ELR (cell line): ENCODE measurements at regions not wholly inside any gene's neighbourhood (a gene's known extent, or its start where the extent isn't known, plus 50 kb on each side); places are given as distances from the start of the nearest gene placed in this dataset.
A peak's percentile ranks its signal among the peaks of the same experiment; 100 is the strongest.

Experiments
- DNase-seq: peaks from one replicate; pipeline ENCODE4 v3.0.0-alpha.2; 2015; ENCODE audit warnings: low read depth

DNA sequence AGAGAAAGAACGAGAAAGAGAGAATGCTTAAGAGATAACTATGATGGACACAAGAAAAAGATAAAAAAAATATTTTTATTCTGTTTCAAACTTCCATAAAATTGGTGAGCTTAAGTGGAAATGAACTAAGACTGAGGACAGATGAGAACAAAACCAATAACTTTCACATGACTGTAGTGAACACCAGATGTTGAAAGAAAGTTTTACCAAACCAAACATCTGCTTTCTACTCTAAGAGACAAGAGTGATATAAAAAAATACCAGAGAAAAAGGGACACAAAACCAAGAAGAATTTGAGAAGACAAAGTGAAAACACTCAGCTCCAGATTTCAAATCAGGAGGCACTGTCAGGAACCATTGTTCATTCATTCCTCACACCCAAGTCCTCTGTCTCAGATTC lies 147.9 kb downstream of the IMPG2 start:
- DNase-seq, result no peak

DNA sequence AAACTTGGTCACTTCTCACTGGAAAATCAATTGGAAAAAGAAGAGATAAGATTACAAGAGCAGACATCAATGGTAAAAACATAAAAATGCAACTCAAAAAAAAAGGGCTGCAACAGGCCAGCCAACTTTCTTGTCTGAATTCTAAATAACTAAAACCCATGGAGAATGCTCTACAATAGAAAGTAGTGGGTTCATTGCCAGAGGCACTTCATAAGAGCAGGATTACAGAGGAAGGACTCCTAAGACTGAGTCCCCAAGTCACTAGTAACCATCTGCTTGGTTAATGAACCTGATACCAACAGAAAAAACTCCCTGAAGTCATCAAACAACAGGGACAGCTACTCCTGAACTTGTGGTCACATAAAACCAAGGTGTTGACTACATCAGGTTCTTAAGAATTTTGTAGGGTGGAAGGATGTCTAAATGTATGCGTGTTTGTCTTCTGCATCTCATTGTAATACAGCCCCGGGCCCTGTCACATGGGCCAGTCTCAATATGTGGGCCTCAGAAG lies 148.6 kb downstream of the IMPG2 start:
- DNase-seq, result no peak

DNA sequence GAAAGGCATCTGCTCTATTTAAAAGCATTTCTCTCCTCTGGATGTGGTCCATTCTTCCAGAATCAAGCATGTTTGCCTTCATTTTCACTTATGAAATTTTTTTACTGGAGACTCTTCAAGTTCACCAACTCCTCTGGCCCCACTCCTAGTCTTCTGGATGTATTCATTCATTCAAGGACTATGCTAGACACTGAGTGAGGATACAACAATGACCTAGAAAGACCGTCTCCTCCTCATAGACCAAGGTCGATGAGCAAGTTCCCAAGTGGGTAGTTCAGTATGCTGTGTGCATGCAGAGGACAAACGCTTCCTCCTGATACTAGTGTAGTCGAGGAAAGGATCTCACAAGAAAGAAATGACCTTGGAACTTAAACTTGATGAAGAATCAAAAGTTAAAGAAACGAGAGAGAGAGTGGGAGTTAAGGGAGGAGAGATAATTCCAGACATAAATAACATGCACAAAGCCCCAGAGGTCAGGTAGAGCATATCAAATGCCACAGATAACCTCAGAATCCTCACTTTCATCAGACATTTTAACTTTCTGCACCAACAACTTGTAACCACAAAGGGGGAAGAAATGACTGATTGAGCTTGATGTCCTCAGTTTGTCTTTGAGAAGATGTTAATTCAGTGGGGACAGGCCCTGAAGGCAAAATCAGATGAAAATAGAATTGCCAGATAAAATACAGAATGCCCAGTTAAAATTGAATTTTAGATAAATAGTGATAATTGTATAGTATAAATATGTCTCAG lies 149.4 kb downstream of the IMPG2 start:
- DNase-seq, result no peak

DNA sequence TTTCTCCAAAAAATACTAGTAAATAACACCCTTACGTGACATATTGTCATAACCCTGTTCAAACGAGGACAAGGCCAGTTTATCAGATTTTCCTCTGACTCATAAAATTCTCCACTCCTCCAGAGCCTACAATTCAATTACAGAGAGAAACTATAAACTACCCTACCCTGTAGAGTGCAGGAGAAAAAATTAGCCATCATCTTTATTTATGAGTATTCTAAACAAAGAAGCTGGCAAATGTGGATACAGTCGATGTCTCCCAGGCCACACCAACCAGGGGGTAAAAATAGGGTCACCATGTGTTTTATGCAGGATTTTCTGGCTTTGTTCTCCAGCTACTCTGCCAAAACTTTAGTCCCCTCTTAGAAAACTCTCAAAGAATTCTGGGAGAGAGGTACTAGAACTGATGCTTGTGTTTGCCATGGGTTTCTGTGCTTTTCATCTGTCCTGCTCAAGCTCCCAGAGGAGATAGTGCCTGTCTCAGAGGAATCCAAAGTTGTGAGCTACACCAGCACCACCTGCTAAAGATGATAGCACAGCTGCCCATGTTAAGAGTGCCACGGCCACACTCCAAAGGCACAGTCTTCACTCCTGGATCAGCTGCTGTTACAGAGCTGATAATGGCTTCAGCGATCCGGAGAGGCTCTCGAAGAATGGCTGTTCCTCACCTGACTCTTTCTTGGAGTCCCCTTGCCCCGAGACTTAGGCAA lies 150.2 kb downstream of the IMPG2 start:
- DNase-seq, result no peak

DNA sequence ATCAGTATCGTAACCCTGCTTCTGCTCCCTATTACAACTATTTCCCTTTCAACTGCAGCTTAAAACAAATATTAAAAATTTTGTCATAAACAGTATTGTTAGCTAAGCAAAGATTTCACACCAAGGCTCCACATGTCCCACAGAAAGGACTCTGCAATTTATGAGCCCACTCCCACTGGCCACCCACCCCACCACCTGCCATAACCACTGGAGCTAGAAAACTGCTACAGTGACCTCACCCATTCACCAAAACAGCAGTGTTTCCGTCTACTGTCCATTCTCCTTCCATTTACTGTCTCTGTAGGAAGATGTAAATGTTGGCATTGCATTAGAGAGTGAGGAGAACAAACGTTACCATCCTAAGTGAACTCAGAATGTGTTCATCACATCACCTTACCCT lies 150.9 kb downstream of the IMPG2 start:
- no peak for DNase-seq

DNA sequence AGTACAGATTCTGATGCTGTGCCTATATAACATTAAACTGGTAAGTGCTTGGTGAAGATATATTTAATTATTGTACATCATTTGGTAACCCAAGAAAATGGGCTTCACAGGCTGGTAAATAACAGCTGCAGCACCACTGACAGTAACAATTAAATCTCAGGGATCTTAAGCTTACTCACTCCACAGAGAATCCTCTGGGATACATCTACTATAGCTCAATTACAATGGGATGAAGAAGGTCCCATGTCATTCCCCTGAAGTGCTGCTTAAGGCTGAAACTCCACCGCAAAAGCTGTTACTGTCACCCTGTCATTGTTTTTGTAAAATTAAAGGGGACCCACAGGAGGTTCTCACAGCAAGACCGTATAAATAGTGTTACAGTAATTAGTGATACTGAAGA lies 153.0 kb downstream of the IMPG2 start:
- no peak for DNase-seq

DNA sequence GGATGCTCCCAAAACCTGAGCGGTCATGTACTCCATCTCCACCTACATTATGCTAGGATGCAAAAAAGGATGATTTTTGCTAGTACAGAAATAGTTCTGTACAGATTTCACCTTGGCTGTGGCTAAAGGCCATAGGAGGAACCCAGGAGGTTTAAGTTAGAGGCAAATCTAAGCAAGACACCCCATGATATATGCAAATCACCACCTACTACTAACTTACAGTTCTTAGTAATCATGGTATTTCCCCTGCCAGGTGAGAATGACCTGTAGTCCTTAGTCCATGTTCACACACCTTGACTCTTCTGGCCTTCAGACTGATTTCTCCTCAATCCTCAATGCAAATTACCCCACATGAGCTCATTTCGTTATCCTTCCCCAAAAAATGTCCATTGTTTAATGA lies 154.2 kb downstream of the IMPG2 start:
- DNase-seq, result no peak

DNA sequence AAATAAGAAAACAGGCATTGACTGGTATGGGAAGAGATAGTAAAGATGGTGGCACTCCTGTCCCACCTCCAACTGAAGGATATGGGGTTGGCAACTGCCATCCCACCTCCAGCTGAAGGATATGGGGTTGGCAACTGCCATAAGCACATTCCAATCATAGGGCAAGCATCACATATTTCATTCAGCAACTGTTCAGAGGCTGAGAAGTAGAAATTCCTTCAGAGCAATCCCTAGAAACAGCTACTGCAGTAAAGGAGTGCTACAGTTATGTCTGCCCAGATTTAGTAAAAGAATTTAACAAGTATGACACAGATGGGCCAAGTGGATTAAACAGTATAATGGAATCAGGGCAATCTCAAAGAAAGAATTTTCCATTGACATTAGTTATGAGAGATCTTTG lies 156.8 kb downstream of the IMPG2 start:
- DNase-seq, result no peak

DNA sequence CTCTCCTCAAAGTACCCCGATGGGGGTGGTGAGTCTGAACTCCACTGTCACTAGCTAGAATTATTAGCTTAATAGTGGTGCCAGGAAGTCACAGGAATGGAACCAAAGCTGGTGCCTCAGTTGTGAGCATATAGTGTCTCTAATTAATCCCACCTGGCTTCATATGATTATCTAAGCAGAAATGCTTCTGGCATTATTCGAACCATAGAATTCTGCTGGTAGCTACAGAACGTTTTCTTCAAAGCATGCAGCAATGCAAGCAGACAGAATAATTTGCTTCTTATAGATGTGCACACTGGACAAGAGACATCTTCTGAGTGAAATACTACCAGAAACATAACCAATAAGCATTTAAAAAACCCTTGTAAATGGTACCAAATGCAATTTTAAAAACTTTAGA lies 160.9 kb downstream of the IMPG2 start:
- DNase-seq, result no peak

DNA sequence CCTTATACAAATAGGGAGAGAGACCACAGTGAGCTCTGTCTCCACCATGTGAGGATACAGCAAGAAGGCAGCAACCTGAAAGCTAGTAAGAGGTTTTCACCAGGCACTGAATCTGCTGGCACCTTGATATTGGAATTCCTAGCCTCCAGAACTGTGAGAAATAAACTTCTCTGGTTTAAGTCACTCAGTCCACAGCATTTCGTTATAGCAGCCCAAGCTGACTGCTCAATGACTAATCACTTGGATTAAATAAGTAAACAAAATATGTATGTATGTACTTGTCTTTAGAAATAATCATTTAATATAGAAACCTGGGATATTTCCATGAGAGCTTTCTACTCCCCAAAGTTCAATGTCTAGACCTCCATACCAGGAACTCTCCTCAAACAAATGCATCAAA lies 162.0 kb downstream of the IMPG2 start:
- DNase-seq, result peak; percentile 28

DNA sequence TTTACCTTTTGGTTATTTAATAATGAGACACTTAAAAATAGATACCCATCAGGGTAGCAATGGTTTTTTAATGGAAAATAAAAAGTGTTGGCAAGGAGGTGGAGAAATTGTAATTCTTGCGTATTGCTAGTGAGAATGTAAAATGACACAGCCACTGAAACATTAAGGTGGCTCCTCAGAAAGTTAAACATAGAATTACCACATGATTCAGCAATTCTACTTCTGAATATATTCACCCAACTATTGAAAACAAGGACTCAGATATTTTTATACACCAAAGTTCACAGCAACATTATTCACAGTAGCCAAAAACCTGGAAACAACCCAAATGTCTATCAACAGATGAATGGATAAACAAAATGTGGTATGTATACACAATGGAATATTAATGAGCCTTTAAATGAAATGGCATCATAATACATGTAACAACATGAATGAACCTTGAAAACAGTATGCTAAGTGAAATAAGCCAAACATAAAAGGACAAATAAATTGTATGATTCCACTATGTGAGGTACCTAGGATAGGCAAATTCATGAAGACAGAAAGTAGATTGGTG lies 163.5 kb downstream of the IMPG2 start:
- no peak for DNase-seq

DNA sequence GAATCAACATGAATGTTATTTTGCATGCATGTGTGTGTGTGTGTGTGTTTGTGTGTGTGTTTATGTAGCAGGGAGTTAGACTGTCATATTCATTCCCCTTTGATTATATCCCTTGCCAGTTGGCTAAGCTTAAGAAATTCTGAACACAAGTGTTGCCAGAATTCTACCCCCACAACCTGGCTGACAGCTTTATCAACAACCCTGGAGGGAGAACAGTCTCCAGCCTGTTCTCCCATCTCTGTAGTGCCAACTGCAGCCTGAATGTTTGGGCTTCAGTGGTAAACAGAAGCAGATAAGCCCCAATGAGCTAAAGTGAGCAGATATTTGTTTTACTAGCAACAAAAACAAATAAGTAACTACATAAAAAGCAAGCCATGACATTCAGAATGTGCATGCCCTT lies 162.6 kb upstream of the ABI3BP start:
- DNase-seq, result no peak

DNA sequence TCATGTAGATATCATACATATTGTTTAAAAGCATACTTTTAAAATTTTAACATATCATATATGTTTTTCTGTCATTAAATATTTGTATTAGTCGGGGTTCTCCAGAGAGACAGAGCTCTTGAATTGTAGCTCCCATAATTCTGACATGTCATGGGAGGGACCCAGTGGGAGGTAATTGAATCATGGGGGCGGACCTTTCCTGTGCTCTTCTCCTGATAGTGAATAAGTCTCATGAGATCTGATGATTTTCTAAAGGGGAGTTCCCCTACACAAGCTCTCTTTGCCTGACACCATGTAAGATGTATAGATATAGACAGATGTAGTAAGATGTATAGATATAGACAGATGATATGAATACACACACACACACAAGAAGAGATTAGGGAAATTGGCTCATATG lies 161.2 kb upstream of the ABI3BP start:
- no peak for DNase-seq

DNA sequence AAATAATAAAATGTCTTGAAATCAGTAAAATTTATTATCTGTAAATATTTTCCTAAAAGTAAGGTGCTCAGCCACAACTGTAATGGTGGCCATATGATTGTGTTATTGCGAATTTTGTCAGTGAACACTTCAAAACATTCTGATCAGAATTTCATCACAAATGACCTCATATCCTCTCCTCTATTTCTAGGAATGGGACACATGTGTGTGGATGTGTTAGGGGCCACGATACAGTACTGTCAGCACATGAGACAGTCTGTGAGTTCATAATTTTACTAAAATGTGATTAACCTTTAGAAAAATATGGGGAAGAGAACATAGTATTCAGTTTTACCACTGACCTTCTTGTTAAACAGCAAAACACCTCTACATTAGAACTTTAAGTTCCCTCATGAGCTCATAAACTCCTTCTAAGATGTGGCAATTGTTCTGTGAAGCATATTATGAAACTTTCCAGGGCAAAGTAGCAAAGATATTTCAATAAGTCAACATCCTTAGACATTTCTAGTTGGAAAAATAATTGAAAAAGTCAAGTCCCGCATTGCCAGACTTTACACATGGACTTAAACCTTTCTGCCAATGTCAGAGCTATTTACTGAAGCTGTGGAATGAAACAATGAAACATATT lies 158.2 kb upstream of the ABI3BP start:
- no peak for DNase-seq

DNA sequence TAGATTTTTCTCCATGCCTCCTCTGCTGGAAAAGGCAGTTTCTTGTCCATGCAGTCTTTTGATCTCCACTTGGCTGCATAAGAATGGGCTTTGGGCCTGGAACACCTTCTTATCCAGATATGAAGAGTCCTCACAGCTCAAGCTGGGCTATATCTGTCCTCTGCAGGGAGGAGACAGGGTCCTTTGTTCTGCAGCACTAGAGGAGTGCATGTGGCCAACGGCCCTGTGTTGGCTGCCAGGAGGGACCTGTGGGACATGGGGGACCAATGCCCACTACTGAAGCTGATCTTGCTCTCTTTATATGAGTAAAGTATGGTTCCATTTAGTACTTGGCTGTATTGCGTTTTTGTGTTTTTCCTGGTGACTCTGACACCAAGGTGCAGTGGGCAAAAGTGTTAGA lies 157.3 kb upstream of the ABI3BP start:
- DNase-seq, result no peak

DNA sequence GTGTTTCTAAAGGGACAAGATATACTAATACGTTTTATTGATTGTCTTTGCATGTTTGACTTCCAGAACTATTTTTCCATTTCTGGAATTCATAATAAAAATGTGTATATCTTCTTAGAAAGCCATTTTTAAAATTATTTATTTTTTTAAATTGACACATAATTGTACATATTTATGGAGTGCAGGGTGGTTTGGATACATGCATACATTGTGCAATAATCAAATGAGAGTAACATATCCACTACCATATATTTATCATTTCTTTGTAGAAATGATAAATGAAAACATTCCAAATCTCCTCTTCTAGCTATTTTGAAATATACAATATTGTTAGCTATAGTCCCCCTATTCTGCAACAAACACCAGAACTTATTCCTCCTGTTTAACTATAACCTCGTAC lies 156.5 kb upstream of the ABI3BP start:
- DNase-seq, result no peak

DNA sequence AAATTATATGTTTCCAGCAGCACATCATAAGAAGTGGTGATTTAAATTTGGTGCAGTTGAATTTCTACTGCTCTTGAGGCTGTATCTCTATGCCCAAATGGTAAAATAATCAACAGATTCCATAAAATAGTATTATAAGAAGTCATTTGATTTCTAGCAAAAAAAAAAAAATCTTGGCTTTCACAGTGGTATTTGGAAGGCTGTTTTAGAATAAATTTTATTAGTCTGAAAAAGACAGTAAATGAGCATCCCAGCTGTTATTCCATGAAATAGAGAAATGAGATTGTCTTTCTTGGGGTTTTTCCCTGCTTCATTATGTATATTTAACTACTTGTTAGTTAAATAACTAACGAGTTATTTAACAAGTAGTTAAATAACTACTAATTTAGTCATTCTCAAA lies 156.0 kb upstream of the ABI3BP start:
- DNase-seq, result no peak

DNA sequence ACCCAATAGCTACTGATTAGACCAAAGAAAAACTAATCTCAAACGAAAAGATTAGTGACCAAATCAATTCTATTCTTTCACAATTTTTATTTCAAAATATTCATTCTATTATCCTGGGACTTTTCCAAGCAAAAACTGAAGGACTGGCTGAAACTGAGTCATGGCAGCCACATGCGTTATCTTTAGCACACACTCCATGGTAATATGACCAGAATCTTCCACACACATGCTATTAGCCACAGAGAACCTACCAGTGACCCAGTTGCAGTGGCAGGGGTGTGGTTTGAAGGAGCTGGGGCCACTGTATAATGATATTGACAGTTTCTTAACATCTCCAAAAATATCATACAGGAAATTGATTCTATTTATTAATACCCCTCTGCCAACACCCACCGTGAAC lies 154.8 kb upstream of the ABI3BP start:
- DNase-seq, result no peak

DNA sequence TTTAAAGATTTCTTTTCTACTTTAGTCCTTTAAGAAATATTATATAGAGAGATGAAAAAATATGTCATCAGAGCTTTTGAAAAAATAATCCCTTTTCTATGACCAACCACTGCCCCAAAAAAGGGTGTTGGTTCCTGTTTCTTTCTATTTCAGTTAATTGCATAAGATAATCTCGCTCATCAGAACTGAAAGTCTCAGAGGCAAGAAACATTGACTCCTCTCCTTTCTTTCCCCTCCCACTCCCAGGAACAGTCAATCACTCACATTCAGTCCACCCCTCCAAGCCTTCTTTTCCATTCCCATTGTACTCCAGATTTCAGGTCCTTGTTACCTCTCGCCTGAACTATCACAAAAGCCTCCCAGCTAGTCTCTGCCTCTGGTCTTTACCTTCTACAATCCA lies 153.7 kb upstream of the ABI3BP start:
- DNase-seq, result no peak

DNA sequence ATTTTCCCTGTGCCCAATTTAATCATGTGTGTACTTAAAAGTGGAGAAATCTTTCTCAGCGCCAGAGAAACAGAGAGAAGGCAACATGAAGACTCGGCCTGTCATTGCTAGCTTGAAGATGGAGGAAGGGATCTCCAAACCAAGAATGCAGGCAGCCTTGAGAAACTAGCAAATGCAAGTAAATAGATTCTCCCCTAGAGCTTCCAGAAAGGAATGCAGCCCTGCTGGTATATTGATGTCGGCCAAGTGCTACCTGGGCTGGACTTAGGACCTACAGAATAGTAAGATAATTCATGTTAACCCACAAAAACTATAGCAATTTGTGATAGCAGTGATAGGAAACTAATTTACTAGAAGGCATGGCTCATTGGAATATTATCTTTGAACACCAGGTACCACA lies 150.9 kb upstream of the ABI3BP start:
- DNase-seq, result no peak

DNA sequence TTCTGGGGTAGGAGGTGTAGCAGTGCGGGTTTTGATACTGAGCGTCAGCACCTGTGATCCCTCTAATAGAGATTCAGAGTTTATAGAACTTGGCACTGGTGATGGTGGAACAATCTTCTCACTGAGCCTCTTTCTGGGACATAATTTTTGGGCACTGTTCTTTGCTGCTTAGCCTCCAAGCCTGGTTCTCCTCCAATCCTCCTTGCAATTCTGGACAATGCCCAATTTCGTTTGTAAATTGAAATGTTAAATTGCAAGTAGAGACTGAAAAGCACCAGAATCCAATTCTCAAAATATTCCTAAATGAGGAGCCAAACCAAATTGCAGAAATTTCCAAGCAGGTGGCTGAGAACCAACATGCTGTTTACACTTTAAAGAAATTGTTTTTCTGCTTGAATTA lies 149.8 kb upstream of the ABI3BP start:
- DNase-seq, result no peak

DNA sequence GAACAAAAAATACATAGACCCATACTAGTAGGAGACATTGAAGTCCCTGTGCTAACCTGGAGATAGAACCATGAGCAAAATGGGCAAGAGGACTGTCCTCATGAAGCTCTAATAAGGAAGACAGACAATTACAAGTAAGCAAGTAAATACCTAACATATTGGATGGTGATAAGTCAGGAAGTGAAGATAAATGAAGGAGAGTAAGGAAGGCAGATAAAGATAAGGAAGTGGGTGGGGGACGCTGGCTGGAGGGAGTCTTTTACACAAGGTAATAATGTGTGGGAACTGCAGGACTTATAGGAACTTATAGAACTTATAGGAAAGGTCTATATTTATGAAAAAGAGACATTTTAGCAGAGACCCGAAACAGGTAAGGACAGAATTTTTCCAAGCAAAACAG lies 148.9 kb upstream of the ABI3BP start:
- DNase-seq, result no peak

DNA sequence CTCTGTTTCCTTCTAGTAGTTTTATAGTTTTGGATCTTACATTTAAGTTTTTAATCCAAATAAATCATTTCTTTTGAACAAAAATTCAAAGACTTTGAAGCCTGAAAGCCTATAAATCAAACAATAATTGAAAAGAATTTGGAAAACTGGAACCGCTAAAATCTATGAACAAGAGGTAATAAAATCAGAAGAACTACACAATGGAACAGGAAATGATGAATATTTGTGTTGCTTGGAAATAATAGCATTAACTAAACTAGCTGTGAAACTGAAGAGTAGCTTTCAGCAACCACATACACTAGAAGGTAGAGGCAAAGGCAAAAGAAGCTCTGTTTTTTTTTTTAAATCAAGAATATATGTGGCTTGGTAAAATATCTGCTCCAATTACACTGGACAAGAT lies 147.9 kb upstream of the ABI3BP start:
- DNase-seq, result no peak
